ENCODE measurements at regions not wholly inside any gene's neighbourhood (a gene's known extent, or its start where the extent isn't known, plus 50 kb on each side); places are given as distances from the start of the nearest gene placed in this dataset.

- Histone ChIP-seq H3K36me3 (replicated peaks in 1 of 2; ENCODE audit: control insufficient read depth in 1 of 2, insufficient read depth in 2 of 2, low read length in 2 of 2) (no peaks in the 10 kb centered on the region), H2AFZ (ENCODE audit: low read length) (no peak overlapping the region), H3K4me3 (replicated peaks in 1 of 3; ENCODE audit: insufficient read depth in 1 of 3, low read depth in 2 of 3, low read length in 3 of 3) (no peak overlapping the region), H3K4me2 (ENCODE audit: low read depth, low read length) (no peak overlapping the region), H3K27me3 (ENCODE audit: control insufficient read depth in 1 of 2, insufficient read depth in 2 of 2, low read length in 2 of 2) (no peaks in the 10 kb centered on the region), H3K9me3 (ENCODE audit: low read length) (no peaks in the 10 kb centered on the region; the same call in 1 of the 2 replicates), H3K9ac (ENCODE audit: insufficient read depth, low read depth, low read length) (no peak overlapping the region), H3K79me2 (ENCODE audit: insufficient read depth, low read length) (no peaks in the 10 kb centered on the region), H3K4me1 (ENCODE audit: insufficient read depth, low read length) (no peaks in the 10 kb centered on the region), H3K27ac (ENCODE audit: extremely low read length, insufficient read depth, low read length) (no peak overlapping the region), H4K20me1 (ENCODE audit: insufficient read depth, low read length) (no peaks in the 10 kb centered on the region)
- ATAC-seq (no peak), FAIRE-seq (no peak), DNase-seq (ENCODE audit: low spot score) (no peak)
- ChIA-PET POLR2A (no interaction called here), CTCF (ENCODE audit: low intra/inter-chr PET ratio, low total read pairs) (no interaction called here)
- in situ Hi-C loops (cut with HindIII; ENCODE audit: extremely low pct_ligation_motif_present, low pct_unique_long_range_greater_than_20kb): no loop called here
- no TSS peak for BruUV-seq (replicated peaks)
- no CpG with 5 or more reads among the region's 4 CpGs for WGBS (ENCODE audit: low lambda C conversion rate)
- TF ChIP-seq RCOR2 (CRISPR knock-in tag; IDR thresholded peaks at IDR 0.05): no peak
- TF ChIP-seq, protein P1, sequence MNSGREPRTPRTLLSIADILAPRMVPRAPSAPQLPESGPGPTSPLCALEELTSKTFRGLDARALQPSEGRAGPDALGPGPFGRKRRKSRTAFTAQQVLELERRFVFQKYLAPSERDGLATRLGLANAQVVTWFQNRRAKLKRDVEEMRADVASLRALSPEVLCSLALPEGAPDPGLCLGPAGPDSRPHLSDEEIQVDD (CRISPR knock-in tag; IDR thresholded peaks at IDR 0.05; ENCODE audit: borderline replicate concordance): no peak
- intact Hi-C loops (cut with micrococcal nuclease; ENCODE audit: unreplicated experiment): no loop called here
These were observed 413.3 kb downstream of the PRDM5 start for GRCh38 chr4:120509222-120509621.

- ChIA-PET CTCF (ENCODE audit: low intra/inter-chr PET ratio, low total read pairs) (no interaction called here), POLR2A (no interaction called here)
- intact Hi-C loops (cut with micrococcal nuclease; ENCODE audit: unreplicated experiment): no loop called here
- TF ChIP-seq ATF7-NPFF (CRISPR knock-in tag; IDR thresholded peaks at IDR 0.05; ENCODE audit: low read depth) (no peak), ZNF761 (CRISPR knock-in tag; conservative IDR thresholded peaks at IDR 0.05) (no peak)
- TF ChIP-seq, protein P2, sequence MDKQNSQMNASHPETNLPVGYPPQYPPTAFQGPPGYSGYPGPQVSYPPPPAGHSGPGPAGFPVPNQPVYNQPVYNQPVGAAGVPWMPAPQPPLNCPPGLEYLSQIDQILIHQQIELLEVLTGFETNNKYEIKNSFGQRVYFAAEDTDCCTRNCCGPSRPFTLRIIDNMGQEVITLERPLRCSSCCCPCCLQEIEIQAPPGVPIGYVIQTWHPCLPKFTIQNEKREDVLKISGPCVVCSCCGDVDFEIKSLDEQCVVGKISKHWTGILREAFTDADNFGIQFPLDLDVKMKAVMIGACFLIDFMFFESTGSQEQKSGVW (CRISPR knock-in tag; IDR thresholded peaks at IDR 0.05; ENCODE audit: borderline replicate concordance): no peak
- Histone ChIP-seq H3K27me3 (ENCODE audit: control insufficient read depth in 1 of 2, insufficient read depth in 2 of 2, low read length in 2 of 2) (no peaks in the 10 kb centered on the region), H3K36me3 (replicated peaks in 1 of 2; ENCODE audit: control insufficient read depth in 1 of 2, insufficient read depth in 2 of 2, low read length in 2 of 2) (no peaks in the 10 kb centered on the region), H2AFZ (ENCODE audit: low read length) (no peak overlapping the region), H3K4me3 (replicated peaks in 1 of 3; ENCODE audit: insufficient read depth in 1 of 3, low read depth in 2 of 3, low read length in 3 of 3) (no peak overlapping the region), H3K4me1 (ENCODE audit: insufficient read depth, low read length) (no peaks in the 10 kb centered on the region), H4K20me1 (ENCODE audit: insufficient read depth, low read length) (no peaks in the 10 kb centered on the region), H3K9ac (ENCODE audit: insufficient read depth, low read depth, low read length) (no peak overlapping the region), H3K9me3 (ENCODE audit: low read length) (no peaks in the 10 kb centered on the region; the same call in 1 of the 2 replicates), H3K4me2 (ENCODE audit: low read depth, low read length) (no peak overlapping the region), H3K27ac (ENCODE audit: extremely low read length, insufficient read depth, low read length) (no peak overlapping the region), H3K79me2 (ENCODE audit: insufficient read depth, low read length) (no peaks in the 10 kb centered on the region)
- 0% methylated on average over 1 of the region's 1 CpG for WGBS (ENCODE audit: low lambda C conversion rate)
- ATAC-seq (no peak), FAIRE-seq (no peak), DNase-seq (ENCODE audit: low spot score) (no peak)
- no TSS peak for BruUV-seq (replicated peaks)
- in situ Hi-C loops (cut with HindIII; ENCODE audit: extremely low pct_ligation_motif_present, low pct_unique_long_range_greater_than_20kb): no loop called here
These were observed 414.5 kb downstream of the PRDM5 start for GRCh38 chr4:120508036-120508435.

All from HepG2 (cell line).